NCI-H1092 (cell line): ENCODE measurements at regions not wholly inside any gene's neighbourhood (a gene's known extent, or its start where the extent isn't known, plus 50 kb on each side); places are given as distances from the start of the nearest gene placed in this dataset.

ENCODE experiments used
- DNase-seq: peaks from one replicate; lab custom pipeline; 2025; lab: John Stamatoyannopoulos, UW

DNA sequence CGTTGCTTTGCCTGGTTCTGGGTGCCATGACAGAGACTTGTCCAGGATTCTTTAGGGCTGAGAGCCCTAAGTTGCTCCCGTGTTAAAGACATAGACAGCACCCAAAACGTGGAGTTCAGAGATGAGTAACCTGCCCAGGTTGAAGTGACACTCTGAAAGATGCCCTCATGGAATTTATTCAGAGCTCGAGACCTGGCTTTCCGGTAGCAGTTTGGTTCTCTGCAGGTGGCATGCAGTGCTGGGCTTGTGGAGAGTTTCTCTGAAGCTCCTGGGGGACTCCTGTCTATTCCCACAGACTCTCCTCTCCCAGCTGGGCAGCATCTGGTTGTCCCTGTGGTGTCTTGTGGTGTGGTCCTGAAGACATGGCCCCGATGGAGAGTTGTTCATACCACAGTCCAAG lies 241.0 kb downstream of the RHOU start:
- no peak for DNase-seq

DNA sequence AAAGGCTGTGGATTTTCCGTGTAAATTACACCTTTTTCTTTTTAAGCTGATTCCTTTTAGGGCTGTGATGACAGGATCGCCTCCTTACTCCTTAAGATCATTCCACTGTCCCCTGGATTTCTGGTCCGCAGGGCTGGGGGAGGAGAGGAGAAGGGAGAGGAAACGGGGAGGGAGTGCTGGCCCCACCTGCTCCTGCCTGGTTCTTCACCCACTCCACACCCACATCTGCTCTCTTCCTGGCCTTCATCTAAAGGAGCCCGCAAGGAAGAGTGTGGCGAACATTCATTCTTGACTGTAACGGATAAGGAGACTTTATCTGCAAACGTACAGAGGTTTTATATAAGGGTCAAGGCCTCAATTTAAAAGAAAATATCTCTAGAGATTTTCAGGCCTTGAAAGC lies 242.0 kb downstream of the RHOU start:
- no peak for DNase-seq

DNA sequence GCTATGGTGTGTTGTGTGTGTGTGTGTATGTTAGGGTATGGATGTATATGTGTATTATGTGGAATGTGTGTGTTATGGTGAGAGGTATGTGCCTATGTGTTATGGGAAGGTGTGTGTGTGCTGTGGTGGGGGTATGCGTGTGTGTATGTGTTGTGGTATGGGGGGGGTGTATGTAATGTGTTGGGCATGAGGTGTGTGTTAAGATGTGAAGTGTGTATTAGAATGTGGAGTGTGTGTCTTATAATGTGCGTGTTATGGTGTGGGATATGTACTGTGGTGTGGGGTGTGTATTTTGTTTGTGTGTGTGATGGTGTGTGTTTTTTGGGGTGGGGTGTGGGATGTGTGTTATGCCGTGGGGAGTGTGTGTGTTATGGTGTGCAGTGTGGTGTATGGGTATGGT lies 242.5 kb downstream of the RHOU start:
- no peak for DNase-seq

DNA sequence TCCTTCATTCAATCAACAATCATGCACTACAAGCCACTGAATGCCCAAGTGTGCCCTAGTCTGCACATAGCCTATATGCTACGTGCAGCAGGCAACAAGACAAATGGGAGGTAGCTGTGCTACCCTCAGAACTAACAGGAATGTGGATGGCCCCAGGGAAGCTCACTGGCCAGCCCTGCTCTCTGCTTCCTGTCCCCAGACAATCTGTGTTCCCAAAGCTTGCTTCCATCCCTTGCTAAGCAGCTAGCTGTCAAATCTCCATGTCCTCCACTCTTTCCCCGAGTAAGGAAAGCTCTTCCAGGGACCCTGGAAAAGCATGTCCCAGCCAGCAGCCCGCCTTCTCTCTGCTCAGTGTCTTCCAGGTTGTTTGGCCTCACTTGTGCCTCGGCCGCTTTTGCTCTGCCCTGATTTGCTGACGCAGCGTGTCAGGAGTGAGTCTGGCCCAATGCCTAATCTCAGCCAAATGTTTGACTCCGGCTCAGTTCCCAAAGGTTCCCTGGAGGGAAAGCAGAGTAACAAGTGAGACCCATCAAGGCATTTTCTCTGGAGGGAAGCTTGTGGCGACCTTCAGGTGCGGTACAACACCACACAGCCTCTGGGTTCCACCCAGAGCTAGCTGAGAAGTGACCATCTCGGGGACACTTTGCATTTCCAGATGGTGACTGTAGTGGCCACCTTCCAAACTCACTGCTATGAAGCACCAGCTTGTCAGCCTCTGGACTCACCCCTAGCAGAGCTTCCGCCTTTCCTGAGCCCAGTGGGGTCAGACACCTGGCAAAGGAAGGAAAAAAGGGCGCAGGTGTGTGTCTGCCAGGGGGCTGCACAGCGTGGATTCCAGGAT lies 243.4 kb downstream of the RHOU start:
- DNase-seq = no peak

DNA sequence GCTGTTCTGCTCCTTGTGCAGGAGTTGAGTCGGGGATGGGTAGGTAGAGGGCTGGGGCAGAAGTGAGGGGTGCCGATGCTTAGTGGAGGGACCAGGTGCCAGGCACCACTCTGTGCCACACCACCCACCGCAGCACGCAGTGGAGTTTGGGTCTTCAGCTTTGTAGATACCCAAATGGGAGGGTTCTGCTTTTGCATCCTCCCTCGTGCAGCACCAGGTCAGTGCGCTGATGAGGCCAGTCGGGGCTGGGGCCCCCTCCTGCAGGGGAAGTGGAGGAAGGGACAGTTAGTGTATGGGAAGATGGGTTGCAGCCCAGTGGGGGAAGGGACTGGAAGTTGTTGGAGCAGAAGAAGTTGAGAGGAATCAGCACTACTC lies 244.0 kb downstream of the RHOU start:
- DNase-seq = no peak

DNA sequence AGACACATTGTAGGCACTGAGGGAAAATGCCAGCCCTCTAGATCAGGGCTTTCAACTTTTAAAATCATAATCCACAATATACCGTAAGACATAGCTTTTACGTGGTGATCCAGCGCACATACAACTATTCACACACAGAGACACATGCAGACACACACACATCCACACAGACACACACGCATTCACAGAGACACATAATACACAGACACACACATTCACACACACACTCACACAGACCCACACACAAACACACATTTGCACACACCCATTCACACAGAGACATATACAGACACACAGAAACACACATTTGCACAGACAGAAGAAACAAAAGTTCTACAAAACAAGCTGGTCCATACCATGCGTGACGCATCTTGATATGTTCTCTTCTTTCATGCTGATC lies 244.5 kb downstream of the RHOU start:
- DNase-seq = no peak

DNA sequence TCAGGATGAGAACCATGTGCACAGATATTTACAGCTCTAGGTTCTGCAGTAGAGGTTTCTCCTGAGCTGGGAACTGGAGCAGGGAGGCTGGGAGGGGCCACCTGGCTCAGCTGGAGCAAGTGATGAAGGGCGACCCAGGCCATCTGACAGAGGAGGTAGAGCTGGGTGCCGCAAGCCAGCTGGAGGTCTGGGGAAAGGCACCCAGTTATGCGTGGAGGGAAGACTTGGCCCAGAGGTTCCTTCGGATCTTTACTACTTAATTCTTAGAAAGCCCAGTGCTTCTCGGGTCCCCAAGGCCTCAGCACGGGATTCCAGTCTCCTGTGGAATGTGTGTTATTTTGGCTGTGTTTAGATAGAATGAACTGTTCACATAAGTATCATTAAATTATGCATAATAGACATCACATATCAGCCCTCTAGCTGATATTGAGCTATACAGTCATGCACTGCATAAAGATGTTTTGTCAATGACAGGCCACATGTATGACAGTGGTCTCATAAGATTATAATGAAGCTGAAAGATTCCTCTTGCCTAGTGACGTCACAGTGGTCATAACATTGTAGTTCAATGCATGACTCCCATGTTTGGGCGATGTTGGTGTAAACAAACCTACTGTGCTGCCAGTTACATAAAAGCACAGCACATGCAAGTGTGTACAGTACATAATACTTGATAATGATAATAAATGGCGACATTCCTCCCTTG lies 245.1 kb downstream of the RHOU start:
- no peak for DNase-seq

DNA sequence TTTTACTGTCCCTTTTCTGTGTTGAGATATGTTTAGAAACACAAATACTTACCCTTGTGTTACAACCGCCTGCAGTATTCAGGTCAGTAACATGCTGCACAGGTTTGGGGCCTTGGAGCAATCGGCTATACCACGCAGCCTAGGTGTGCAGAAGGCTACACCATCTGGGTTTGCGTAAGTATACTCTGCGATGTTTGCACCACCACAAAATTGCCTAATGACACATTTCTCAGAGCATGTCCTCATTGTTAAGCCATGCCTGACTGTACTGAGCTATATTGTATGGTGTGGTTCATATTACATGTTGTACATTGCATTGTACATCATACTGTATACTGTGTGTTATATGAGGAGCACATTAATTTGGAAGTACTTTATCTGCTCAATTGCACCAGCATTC lies 247.4 kb downstream of the RHOU start:
- no peak for DNase-seq

DNA sequence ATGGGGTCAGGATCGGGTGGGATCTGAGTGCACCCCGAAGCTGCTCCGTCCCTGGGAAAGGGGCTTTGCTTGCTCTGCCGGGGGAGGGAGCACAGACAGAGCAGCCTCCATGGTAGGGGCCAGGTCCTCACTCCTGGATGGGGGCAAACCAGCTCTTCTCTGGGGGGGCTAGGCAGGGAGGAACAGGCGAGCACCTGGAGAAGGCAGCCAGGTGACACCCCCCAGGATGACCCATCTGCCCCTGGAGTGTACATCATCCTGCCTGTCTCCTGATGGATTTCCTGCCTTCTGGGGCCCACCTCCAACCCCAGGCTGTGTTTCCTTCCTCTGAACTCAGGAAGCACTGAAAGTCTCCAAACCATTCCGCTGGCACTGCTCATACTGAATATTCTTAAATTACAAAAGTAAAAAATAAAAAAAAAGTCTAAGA lies 248.0 kb downstream of the RHOU start:
- no peak for DNase-seq

DNA sequence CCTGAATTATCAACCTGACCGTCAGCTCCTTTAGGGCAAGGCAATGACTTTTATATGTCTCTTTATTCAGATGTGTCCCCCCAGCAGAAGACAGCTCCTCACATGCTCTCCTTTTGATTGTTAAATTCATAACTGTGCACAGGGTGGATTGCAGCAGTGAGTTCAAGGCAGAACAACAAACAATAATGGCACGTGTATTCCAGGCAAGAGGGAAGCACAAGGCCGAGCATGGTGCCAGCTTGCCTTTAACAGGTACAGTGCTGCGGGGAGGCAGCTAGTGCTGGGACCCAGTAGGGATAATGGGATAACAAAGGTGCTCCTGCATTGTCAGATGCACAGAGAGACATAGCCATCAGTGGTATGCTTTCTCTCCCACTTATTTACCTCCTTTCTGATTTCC lies 248.4 kb downstream of the RHOU start:
- no peak for DNase-seq

DNA sequence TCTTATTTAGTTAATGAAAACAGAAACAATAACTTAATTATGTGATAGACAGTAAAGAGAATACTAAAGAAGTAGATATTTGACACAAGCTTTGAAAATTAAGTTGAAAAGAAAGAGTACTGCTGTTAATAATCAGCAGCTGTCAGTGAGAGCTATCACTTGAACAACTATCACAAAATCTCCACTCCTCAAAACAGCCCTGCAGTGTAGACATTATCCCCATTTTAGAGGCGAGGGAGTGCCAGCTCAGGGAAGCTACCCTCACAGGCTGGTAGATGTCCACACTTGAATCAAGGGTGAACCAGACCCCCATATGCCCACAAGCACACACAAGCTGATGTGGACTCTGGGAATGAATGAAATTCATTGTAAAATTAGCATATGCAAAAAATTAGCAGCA lies 248.8 kb downstream of the RHOU start:
- DNase-seq = no peak

DNA sequence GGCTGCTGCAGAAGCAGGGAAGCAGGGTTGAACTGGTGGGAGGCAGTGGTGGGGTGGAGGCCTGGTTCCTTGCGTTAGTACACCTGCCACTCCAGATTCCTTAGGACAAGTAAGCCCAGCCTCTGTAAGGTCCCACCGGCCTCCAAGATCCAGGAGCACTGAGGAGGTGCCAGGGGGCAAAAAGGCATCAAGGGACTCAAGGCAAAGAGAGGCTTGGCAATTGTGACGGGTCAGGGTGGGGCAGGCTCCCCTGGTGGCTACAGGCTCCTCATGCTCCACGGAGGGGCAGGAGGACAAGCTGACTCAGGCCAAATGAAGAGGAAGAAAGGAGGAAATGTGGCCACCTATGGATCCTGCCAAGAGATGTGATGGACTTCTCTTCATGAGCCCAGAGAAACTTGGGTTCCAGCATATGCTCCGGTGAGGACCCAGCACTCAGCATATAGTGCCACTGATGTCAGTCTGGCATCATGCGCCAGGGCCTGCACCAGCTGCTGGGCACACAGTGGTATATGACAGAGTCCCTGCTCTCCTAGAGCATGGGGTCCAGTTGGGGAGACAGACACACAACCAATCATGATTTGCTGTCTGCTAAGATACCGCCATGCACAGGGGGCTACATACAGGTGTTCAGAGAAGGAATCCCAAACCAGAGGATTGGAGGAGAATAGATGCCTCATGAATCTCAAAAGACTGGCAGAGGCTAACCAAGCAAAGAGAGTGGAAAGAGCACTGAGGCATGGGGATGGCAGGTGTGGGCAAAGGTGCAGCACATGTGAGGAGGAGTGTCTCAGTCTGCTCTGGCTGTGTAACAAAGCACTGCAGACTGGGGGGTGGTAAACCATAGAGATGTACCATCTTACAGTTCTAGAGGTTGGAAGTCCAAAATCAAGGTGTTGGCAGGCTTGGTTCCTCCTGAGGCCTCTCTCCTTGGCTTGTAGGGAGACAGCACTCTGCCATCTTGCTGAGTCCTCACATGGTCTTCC lies 249.7 kb downstream of the RHOU start:
- DNase-seq = no peak

DNA sequence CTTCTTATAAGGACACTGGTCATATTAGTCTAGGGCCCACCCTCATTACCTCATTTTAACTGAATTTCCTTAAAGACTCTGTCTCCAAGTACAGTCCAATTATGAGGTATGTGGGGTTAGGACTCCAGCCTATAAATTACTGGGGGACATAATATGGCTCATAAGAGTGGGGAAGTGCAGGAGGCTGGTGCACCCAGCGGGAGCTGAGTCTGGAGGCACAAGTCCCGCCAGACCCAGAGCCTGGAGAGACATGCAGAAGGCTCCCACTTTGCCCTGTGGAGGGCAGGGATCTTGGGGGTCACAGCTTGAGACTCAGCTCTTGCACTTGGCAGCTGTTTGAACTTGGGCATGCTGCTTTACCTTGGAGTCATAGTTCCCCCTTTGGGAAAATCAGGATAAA lies 250.4 kb downstream of the RHOU start:
- DNase-seq = no peak

DNA sequence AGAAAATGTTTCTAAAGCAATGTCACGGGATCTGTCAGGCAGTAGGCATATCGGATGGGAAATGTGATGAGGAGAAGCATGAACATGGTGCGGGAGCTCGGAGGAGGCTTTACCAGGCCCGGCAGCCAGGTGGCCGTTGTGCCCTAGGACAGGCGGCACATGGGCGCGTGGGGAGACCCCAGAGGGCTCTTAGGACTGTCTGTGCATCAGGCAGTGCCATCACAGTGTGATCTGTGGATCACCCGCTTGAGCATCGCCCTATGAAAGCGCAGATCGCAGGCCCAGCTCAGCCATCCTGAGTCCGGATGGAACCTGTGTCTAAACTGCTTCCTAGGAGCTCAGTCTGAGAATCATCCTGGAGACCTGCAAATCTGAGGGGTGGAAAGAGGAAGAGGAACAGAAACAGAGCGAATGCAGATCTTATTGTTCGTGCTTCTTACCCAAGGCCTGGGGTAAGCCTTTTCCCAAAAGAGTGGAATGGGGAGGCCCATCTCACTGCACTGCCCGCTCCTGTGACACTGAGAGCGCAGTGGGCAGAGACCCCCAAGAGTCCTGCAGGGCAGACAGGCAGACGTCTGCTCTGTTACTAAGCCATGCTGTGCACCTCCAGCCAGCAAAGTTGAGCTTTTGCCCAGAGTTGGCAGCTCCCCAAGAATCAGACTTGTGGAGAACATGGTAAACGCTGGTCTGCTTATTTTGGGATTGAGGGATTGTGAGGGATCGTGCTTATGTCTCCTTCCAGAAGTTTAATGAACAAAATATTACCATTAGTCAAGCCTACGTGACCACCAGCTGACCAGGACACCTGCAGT lies 251.0 kb downstream of the RHOU start:
- DNase-seq = peak; percentile 82

DNA sequence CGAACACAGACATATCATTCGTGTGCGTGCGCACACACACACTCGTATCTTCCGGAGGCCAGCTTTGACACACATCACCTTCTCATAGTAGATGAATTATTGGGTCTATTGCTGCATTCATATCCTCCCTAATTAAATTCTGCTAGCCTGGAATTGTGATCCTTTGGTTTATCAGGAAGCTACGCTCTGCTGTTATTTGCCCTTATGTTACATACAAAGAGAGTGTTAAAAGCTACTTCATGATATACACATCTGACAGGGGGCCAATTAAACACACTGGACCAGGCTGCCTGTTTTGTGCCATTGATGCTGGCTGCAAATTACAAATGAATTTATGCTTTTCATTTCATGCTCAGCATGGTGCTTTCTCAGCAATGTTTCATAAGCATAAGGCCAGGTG lies 252.0 kb downstream of the RHOU start:
- DNase-seq = peak; percentile 10

DNA sequence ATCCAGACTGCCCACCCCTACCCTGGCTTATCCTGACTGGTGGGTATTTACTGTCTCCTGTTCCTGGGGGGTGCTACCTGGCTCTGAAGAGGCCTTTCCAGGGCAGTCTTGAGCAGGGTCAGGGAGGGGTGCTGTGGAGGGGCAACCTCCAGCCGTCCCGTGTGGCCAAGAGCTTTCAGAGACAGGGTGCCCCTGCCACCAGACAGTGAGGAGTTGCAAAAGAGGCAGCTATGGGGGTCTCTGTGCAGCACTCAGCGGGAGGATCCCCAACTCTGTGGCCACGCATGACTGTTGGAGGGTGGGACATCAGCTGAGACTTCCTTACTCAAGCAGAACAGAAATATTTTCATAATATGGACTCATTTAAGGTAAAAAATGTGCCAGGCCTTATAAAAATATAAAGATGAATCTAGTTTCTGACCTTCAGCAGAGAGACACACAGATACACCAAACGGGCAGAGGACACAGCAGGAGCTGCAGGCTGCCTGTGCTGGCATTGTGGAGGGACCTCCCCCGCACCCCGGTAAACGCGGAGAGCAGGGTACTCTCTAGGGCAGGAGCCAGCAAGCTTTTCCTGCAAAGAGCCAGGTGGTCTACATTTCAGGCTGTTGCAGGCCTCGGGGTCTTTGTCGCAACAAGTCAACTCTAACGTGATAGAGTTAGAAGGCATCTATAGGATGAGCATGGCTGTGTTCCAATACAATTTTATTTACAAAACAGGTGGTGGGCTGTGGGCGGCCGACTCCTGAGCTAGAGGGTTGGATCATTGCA lies 252.6 kb downstream of the RHOU start:
- no peak for DNase-seq

DNA sequence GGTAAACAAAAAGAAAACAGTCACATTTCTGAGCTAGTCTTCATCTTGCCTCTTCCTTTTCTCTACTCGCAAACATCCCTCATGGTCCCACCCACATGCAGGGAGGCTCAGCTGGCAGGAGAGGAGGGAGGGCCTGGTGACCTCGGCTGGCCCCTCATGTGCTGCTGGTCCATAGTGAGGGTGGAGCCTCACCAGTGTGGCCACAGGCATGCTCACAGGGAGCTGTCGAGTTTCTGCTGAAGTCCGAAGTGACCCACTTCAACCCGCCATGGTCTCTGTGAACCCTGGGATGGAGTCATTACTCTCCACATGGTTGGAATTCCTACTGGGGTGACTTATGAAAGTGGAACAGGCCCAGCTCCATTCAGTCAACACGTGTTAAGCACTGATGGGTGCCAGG lies 253.4 kb downstream of the RHOU start:
- no peak for DNase-seq

DNA sequence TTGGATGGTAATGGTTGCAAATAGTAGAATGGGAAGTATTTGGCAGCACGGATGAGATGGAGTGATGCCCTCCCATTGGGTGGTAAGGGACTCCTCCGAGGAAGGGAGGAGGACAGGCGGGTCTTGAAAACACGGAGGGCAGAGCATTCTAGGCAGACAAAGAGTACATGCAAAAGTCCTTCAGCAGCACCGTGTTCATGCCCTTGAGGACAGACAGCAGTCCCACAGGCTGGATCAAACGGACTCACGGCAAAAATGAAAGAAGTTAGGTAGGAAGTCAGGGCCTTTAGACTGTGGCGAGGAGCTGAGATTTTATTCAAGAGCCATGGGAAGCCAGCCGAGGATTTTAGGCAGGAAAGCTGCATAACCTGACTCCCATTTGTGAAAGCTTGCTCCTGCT lies 253.9 kb downstream of the RHOU start:
- no peak for DNase-seq

DNA sequence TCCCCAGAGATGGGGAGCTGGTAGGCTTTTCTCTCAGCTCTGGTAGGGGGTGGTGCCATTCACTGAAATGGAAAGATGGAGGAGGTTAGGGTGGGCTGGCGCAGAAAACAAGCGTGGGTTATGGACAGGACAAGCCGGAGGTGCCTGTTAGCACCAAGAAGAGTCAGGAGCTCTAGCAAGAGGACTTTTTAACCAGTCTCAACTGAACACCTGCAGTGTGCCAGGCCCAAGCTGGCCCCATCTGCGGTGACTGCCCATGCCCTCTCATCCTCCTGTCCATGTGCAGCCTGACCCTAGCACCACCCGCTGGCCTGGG lies 254.4 kb downstream of the RHOU start:
- DNase-seq = no peak

DNA sequence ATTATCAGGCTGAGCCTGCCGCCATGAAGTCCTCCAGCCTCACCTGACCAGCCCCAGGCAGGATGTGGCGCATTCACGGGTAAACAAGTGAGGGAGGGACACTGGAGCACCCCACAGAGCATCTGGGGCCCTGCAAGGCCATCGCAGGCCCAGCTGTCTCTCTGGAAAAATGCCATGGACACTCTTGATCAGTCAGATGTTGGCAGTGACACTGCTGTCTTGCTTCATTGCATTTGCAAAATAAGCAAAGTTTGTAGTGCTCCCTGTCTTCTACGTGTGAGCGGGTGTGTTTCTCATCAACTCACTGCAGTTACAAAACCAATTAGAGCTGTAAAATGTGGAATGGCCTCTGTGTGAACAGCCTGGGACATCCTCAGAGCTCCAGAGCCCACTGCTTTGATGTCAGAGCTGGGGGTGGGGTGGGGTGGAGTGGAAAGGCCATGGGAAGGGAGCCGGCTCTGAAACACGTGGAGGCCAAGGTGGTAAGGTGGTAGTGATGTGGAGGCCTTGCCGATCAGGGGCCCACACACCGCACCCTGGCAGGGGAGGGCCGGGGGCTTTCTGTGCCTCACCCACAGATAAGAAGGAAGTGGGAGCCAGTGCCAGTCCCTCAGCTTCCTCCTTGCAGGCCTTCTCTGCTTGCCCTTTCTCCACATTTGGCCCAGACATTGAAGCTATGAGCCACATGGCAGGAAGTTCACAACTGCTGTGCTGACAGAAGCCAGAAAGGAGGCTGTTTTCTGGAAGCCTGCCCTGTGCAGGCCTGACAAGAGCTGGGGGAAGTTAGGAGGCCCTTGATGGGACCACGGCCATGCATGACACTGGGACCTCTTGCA lies 254.9 kb downstream of the RHOU start:
- peak; percentile 86 for DNase-seq
